ENCODE measurements at regions not wholly inside any gene's neighbourhood (a gene's known extent, or its start where the extent isn't known, plus 50 kb on each side); places are given as distances from the start of the nearest gene placed in this dataset.

- no peak for TF ChIP-seq CTCF (conservative IDR thresholded peaks at IDR 0.05; ENCODE audit: low read depth, low read length)
- no peak for TF ChIP-seq EZH2 (IDR thresholded peaks at IDR 0.05; ENCODE audit: low read length, unreplicated experiment)
These were observed 98.3 kb downstream of the BMP4 start for GRCh38 chr14:53858345-53858684.

All from PC-3 (cell line).